HG02840 (cell line): ENCODE measurements at regions not wholly inside any gene's neighbourhood (a gene's known extent, or its start where the extent isn't known, plus 50 kb on each side); places are given as distances from the start of the nearest gene placed in this dataset.
"Not testable (repeated sequence)": the region's sequence is repeated elsewhere in the genome, so short reads cannot be mapped to it uniquely, and the experiment has no call there.

Source experiments
- ATAC-seq: cut with Tn5 transposase; IDR thresholded peaks from one replicate; pipeline ENCODE4 v1.9.1; 2021; ENCODE audit warnings: mild to moderate bottlenecking, moderate library complexity, moderate number of reproducible peaks; ENCODE audit not compliant: unreplicated experiment, low FRiP score

GRCh38 chr2:58441643-58442042 is 200.5 kb upstream of the FANCL start:
- ATAC-seq: no peak

DNA sequence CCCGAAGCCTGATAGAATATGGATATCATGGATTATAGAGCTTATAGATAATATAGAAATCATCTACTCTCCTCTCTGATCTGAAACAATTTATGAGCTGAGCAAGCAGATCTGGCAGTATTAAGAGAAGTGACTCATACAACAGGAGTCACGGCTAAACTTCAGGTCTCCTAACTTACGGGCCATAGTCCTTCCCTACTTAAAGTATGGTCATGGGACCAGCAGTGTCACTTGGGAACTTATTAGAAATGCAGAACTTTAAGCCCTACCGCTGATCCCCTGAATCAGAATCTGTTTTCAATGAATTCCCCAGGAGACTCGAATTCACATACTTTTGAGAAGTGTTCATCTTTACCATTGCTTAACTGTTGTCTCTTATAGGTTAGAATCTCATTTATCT is 195.7 kb upstream of the FANCL start:
- no peak for ATAC-seq

DNA sequence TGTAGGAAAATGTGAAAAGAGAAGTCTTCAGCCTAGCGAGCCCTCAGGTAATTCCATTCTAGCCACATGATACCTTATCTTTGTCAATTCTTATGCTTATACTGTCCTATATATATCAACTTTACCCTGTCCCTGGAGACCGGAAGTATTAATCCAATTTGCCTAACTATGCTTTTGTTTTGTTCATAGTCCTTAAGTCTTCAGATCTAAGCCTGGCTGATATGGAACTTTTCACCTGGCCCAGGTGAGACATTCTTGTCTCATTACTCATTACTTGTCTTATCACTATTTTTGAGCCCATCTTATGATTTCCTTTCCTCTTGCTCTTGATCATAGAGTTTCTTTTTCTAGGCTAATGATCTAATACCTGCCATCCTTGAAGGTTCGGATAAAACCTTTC is 194.1 kb upstream of the FANCL start:
- no peak for ATAC-seq

DNA sequence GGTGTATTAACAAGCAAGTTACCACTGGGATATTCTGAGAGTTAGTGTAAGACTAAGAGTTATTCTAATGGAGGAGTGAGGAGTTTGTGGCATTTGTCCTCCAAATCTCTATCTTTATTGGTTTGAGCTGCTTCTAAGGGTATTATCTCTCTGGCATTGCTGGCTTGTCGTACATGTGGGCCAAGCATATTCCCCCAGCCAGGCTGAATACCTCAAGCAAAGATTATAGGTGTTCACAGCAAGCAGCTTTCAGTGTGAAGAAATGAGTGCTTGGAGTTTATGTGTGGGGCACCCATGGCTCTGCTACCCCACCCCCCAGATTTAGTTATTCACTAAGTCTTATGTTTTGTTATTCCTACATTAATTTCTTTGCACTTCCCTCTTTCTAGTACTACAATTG is 193.6 kb upstream of the FANCL start:
- no peak for ATAC-seq

DNA sequence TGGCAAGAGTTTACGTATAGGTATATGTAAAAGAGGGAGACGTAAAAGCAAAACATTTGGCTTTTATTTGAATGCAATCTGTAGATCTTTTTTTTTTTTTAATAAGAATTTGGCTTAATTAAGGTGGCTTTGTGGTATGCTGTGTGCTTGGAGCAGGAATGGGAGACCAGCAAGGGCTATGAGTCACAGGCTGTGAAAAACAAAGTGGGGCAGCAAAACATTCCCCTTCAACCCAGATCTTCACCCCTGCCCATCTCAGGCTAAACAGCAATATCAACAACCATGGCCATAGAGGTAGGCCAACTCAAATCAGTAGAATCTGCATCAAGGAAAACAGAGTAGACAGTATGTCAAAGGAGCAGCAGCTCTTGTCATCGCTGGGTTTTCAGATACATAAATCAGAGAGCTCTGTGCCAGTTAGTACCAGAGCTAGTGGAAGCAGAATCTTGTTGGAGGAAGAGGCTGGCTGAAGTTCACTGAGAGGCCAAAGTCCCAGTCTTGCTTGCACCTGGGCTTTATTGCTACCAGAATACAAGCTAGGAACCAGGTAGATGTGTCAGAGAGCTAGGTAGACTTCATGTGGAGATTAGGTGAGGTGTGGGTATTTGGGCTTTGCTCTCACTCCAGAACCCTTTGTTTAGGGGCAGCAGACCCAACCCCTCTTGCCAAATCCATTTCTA is 191.5 kb upstream of the FANCL start:
- ATAC-seq: no peak

DNA sequence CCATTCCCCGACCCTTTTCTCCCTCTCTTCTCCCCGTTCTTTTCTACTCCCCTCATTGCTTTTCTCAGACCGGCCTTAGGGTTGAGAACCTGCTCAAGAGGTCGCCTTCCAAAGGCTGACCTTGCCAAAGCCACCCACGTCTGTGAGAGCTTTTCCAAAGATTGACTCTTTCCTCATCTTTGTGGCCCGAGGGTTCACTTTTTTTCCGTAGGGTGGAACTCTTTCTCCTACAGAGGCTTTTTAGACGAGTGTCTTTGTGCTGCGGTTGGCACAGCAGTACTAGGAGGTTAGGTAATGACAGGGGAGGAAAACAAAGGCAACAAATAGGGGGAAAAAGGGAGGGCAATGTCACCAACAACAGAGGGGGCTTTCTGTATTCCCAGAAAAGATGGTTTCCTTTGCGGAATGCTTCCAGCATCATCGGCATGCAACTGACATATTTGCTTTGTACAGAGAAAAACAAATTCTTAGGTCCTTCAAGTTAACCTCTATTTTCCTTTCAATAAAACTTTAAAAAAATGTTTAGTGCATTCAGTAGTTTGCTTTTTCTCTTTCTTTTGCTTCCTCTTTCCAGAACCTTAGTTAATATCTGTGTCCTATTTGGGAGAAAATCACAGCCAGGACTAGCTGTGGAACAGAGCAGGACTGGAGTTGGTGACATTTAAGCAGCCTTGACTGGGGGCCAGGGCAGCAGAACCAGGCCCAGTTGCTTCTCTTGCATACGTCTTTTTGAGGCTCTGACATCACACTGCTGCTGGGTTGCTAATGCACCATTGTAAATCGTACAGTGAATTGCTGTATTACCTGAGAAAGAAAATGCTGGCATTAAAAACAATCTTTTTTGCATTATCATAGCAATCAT is 188.1 kb upstream of the FANCL start:
- ATAC-seq: no peak

DNA sequence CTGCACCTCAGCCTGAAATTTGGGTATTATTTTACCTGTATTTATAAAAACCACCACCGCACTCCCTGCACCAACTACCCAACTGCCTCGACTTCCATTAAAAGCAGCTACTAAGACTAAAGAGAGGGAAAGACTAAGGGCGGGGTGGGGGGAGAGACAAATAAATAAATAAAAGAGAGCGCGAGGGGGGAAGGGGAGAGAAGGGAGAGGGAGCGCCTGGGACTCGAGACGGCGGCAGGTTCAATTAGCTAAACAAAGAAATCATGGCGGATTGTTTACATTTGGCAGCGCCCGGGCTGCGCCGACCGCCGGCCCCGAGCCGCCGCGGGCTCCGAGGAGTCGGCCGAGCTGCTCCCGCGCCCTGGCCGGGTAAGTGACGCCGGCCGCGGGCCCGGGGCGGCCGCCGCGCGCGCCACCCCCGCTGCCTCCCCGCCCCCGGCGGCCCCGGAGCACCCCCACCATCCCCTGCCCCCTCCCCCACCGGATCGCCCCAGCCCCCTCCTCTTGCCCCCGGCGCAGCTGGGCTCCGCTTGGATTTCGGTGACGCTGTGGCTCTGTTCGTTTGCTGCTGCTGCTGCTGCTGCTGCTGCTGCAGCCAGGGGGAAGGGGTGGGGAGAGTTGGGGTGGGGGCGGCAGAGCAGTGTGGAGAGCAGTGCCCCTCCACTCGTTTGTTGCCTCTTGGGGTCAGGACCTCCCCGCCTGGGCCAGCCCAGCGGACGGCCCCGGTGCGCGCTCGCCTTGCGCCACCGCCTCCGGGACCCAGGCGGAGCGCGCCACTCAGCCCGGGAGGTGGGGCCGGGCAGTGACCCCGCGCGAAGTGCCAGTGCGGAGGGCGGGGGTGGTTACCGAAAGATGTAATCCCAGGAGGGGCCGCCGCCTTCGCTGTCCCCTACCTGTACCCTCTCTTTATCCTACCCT is 187.2 kb upstream of the FANCL start:
- ATAC-seq: no peak

GRCh38 chr2:58427572-58428095 is 186.5 kb upstream of the FANCL start:
- no peak for ATAC-seq

- ATAC-seq: no peak
Observed at GRCh38 chr2:58425368-58425767, 184.2 kb upstream of the FANCL start.

DNA sequence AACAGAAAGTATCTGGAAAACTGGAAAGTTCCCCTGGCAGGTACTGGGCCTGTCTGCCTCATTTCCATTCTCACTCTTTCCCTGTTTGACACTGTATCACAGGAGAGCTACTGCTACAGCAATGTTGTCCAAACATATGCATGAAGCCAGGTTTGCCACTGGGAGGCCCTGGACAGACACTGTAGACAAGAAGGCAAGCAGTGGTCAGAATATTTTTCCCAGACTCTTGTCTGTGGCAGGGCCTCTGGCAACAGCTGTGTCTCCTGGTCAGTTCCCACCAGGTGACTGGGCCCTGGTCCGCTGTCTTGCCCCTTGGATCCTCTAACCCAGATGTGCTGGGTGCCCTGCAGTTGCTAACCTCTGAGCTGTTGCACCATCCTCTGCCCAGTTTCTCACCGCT is 178.9 kb upstream of the FANCL start:
- ATAC-seq: no peak

DNA sequence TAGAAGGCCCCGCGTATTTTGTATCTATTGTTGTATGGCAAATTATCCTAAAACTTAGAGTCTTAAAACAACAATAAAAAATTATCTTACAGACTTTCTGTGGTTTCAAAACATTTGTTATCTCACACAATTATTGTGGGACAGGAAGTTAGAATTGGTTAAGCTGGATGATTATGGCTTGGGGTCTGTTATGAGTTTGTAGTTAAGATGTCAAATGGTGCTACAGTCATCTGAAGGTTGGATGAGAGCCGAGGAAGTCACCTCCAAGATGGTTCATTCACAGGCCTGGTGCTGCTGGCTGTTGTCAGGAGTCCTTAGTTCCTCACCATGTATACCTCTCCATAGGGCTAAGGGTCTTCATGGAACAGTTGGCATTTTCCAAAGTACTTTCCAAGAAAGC is 175.6 kb upstream of the FANCL start:
- ATAC-seq: no peak

- ATAC-seq: no peak
Observed at GRCh38 chr2:58414506-58414905, 173.4 kb upstream of the FANCL start.

- no peak for ATAC-seq
Observed at GRCh38 chr2:58410549-58410948, 169.4 kb upstream of the FANCL start.

GRCh38 chr2:58407487-58407886 is 166.4 kb upstream of the FANCL start:
- no peak for ATAC-seq

GRCh38 chr2:58405341-58405740 is 164.2 kb upstream of the FANCL start:
- ATAC-seq: no peak

DNA sequence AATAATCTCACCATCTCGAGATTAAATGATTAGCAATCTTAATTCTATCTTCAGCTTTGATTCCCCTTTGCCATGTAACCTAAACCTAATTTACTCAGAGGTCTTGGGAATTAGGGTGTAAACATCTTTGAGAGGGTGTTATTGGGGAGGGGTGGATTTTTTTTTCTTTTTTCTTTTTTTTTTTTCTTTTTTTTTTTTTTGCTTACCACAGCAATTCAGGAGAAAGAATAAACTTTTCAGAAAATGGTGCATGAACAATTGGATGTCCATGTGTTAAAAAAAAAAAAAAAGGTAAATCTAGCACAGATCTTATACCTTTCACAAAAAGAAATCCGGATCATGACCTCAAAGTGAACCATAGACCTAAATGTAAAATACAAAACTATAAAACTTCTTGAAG is 160.8 kb upstream of the FANCL start:
- ATAC-seq: no peak

DNA sequence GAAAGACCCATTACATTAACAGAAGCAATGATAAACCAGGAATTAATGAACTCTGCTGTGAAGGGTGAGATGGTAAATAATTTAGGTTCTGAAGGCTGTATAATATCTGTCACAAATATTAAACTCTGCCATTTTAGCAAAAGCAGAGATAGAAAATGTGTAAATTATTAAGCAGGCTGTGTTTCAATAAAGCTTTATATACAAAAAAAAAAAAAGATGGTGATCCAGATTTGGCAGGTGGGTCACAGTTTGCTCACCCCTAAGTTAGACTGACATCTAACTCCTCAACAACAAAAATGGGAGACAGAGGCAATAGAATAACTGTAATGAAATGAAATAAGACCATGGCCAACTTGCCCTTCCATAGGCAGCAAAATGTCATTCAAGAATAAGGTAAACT is 157.3 kb upstream of the FANCL start:
- no peak for ATAC-seq

DNA sequence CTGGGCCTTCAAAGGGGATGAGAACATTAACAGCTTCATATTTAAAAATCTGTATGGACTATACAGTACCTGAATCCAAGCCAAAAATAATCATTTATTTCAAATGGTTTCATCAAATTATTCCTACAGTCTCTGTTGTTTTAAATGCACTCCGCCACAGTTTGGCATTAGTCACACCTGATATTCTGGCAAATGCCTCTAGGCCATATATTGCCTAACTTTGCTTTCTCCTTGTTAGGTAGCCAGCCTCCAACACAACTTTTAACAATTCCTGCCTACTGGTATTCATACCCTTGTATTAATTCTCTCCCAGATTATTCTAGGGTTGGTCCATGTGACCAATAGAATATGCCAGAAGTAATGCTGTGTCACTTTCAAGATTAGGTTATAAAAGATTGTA is 146.6 kb upstream of the FANCL start:
- ATAC-seq: no peak

- ATAC-seq: not testable (repeated sequence)
Observed at GRCh38 chr2:58386904-58387303, 145.8 kb upstream of the FANCL start.

DNA sequence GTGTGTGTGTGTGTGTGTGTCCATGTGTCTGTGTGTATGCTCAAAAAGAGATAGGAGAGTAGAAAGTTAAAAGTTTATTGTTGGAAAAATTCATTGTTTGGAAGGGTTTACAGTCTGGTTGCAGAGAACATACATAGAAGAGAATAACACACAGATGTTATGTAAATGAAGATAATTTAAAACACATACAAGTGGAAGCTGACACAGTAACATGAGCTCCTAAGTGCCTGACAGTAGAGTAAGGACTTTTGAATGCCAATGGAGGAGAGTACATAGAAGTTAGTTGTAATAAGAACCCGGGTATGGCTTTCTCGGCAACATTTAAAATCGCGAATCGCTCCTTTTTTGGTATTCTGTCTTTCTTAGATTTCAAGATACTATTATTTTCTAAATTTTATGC is 137.0 kb upstream of the FANCL start:
- ATAC-seq: no peak

DNA sequence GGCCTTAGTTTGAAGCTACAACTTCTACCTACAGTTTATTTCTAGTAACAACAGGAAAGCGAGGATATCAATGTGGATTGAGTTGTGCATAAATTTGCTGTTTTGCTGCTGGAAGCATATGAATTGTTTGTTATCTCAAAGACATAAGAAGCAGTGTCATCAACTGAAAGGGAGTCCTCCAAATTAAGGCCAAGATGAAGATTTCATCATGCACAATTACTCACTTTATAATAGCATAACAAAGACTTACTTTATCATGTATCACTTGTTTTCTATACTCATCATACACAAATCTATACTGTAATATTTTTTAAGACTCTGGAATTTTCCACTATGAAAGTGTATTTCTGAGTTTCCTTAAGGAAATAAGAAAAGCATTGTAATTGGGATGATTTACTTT is 136.1 kb upstream of the FANCL start:
- no peak for ATAC-seq
